ENCODE measurements at regions not wholly inside any gene's neighbourhood (a gene's known extent, or its start where the extent isn't known, plus 50 kb on each side); places are given as distances from the start of the nearest gene placed in this dataset.

DNA sequence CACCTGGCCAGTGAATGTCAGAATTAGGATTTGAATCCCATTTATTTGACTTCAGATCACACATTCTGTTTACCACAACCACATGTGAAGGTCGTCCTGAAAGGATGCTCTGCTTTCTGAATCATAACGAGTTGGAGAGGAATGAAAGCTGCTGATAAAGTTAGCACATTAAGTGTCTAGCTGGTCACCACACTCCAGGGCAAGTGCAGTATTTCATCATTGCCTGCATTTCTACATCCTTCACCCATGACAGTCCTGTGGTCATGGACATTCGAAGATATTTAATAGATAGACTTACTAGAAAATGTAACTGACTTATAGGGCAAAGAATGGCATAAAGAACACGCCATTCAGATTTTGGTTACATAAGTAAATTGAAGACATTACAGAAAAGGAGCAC is 52.7 kb upstream of the ST6GALNAC3 start:
- Histone ChIP-seq H3K9me3 (ENCODE audit: low read length) (no peaks in the 10 kb centered on the region), H3K27ac (ENCODE audit: low read length) (no peak overlapping the region), H3K27me3 (ENCODE audit: insufficient read depth, low read depth, low read length) (no peaks in the 10 kb centered on the region), H3K9me2 (ENCODE audit: insufficient read depth, low read length) (no peaks in the 10 kb centered on the region), H3K4me2 (ENCODE audit: low read length) (no peak overlapping the region), H3K4me3 (ENCODE audit: low read length) (no peak overlapping the region), H4K20me1 (ENCODE audit: insufficient read depth) (no peaks in the 10 kb centered on the region), H3F3A (ENCODE audit: insufficient read depth, low read length, poor library complexity, severe bottlenecking) (no peaks in the 10 kb centered on the region), H3K36me3 (ENCODE audit: insufficient read depth, low read length) (no peaks in the 10 kb centered on the region), H2AFZ (ENCODE audit: low read depth, low read length) (no peak overlapping the region), H3K79me2 (replicated peaks; ENCODE audit: insufficient read depth, low read length) (no peaks in the 10 kb centered on the region), H3K9ac (ENCODE audit: low read length) (no peak overlapping the region)
- TF ChIP-seq EP300 (conservative IDR thresholded peaks at IDR 0.05; ENCODE audit: poor library complexity, severe bottlenecking) (no peak), TAF1 (IDR thresholded peaks at IDR 0.05; ENCODE audit: low read depth) (no peak), SMC3 (conservative IDR thresholded peaks at IDR 0.05; ENCODE audit: poor library complexity) (no peak), MXI1 (conservative IDR thresholded peaks at IDR 0.05; ENCODE audit: poor library complexity, severe bottlenecking) (no peak), POLR2AphosphoS5 (IDR thresholded peaks at IDR 0.05) (no peak), RAD21 (conservative IDR thresholded peaks at IDR 0.05) (no peak), EZH2 (IDR thresholded peaks at IDR 0.05; ENCODE audit: borderline replicate concordance, insufficient read depth, low read length, poor library complexity, severe bottlenecking) (no peak)
- TF ChIP-seq, protein P1, sequence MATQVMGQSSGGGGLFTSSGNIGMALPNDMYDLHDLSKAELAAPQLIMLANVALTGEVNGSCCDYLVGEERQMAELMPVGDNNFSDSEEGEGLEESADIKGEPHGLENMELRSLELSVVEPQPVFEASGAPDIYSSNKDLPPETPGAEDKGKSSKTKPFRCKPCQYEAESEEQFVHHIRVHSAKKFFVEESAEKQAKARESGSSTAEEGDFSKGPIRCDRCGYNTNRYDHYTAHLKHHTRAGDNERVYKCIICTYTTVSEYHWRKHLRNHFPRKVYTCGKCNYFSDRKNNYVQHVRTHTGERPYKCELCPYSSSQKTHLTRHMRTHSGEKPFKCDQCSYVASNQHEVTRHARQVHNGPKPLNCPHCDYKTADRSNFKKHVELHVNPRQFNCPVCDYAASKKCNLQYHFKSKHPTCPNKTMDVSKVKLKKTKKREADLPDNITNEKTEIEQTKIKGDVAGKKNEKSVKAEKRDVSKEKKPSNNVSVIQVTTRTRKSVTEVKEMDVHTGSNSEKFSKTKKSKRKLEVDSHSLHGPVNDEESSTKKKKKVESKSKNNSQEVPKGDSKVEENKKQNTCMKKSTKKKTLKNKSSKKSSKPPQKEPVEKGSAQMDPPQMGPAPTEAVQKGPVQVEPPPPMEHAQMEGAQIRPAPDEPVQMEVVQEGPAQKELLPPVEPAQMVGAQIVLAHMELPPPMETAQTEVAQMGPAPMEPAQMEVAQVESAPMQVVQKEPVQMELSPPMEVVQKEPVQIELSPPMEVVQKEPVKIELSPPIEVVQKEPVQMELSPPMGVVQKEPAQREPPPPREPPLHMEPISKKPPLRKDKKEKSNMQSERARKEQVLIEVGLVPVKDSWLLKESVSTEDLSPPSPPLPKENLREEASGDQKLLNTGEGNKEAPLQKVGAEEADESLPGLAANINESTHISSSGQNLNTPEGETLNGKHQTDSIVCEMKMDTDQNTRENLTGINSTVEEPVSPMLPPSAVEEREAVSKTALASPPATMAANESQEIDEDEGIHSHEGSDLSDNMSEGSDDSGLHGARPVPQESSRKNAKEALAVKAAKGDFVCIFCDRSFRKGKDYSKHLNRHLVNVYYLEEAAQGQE (IDR thresholded peaks at IDR 0.05; ENCODE audit: borderline replicate concordance) = no peak
- TF ChIP-seq, protein P2, sequence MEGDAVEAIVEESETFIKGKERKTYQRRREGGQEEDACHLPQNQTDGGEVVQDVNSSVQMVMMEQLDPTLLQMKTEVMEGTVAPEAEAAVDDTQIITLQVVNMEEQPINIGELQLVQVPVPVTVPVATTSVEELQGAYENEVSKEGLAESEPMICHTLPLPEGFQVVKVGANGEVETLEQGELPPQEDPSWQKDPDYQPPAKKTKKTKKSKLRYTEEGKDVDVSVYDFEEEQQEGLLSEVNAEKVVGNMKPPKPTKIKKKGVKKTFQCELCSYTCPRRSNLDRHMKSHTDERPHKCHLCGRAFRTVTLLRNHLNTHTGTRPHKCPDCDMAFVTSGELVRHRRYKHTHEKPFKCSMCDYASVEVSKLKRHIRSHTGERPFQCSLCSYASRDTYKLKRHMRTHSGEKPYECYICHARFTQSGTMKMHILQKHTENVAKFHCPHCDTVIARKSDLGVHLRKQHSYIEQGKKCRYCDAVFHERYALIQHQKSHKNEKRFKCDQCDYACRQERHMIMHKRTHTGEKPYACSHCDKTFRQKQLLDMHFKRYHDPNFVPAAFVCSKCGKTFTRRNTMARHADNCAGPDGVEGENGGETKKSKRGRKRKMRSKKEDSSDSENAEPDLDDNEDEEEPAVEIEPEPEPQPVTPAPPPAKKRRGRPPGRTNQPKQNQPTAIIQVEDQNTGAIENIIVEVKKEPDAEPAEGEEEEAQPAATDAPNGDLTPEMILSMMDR (IDR thresholded peaks at IDR 0.05; ENCODE audit: poor library complexity, severe bottlenecking) = no peak

DNA sequence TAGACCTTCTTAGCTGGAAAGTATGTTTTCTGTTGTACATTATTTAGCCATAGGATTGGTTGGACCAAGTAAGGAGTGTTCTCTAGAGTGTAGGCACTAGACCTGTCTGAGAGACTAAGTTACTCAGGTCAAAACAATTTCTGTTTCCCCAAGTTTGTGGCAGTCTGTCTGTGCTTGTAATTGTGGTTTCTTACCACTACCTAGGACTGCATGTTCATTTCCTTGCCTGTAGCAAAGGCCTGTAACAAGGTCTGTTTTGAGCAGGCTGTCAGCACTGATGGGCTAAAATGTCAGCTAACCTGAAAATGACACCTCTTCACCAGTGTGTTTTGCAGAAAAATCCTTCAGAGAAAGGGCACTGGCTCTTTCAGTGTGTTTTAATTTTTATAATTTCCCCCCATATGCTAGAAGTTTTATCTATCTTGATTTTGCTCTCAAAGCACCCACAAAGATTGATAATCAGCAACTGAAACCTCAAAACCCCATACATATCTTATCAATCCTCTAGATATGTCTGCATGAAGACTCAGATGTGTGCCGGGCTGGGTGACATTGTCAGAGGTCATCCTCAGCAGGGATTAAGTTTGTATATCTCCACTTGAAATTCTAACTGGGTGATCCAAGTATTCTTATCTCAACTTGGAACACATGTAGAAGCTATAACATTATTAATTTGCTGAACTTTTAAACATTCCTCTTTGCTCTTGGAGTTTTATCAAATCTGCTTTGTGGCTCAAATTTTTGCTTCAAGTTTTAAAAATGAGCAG is 50.7 kb upstream of the ST6GALNAC3 start:
- TF ChIP-seq EP300 (conservative IDR thresholded peaks at IDR 0.05; ENCODE audit: poor library complexity, severe bottlenecking) (no peak), TAF1 (IDR thresholded peaks at IDR 0.05; ENCODE audit: low read depth) (no peak), SMC3 (conservative IDR thresholded peaks at IDR 0.05; ENCODE audit: poor library complexity) (no peak), EZH2 (IDR thresholded peaks at IDR 0.05; ENCODE audit: borderline replicate concordance, insufficient read depth, low read length, poor library complexity, severe bottlenecking) (no peak)
- TF ChIP-seq, protein P1 (IDR thresholded peaks at IDR 0.05; ENCODE audit: borderline replicate concordance) = no peak
- TF ChIP-seq, protein P2 (IDR thresholded peaks at IDR 0.05; ENCODE audit: poor library complexity, severe bottlenecking) = no peak
- no peaks in the 10 kb centered on the region for H3K9me2 ChIP-seq (ENCODE audit: insufficient read depth, low read length)
- no peaks in the 10 kb centered on the region for H4K20me1 ChIP-seq (ENCODE audit: insufficient read depth)
- no peak overlapping the region for H3K4me2 ChIP-seq (ENCODE audit: low read length)
- H2AFZ ChIP-seq (ENCODE audit: low read depth, low read length) = no peak overlapping the region
- no peaks in the 10 kb centered on the region for H3F3A ChIP-seq (ENCODE audit: insufficient read depth, low read length, poor library complexity, severe bottlenecking)
- no peak overlapping the region for H3K9ac ChIP-seq (ENCODE audit: low read length)
- no peaks in the 10 kb centered on the region for H3K79me2 ChIP-seq (replicated peaks; ENCODE audit: insufficient read depth, low read length)
- H3K4me3 ChIP-seq (ENCODE audit: low read length) = no peak overlapping the region
- H3K27me3 ChIP-seq (ENCODE audit: insufficient read depth, low read depth, low read length) = no peaks in the 10 kb centered on the region
- no peak overlapping the region for H3K27ac ChIP-seq (ENCODE audit: low read length)
- no peaks in the 10 kb centered on the region for H3K36me3 ChIP-seq (ENCODE audit: insufficient read depth, low read length)
- H3K9me3 ChIP-seq (ENCODE audit: low read length) = no peaks in the 10 kb centered on the region
